ENCODE measurements at regions not wholly inside any gene's neighbourhood (a gene's known extent, or its start where the extent isn't known, plus 50 kb on each side); places are given as distances from the start of the nearest gene placed in this dataset.
A peak's percentile ranks its signal among the peaks of the same experiment; 100 is the strongest.
"Not testable (repeated sequence)": the region's sequence is repeated elsewhere in the genome, so short reads cannot be mapped to it uniquely, and the experiment has no call there.

GRCh38 chr4:128646893-128647292 lies 162.6 kb upstream of the JADE1 start:
- DNase-seq: not testable (repeated sequence)

DNA sequence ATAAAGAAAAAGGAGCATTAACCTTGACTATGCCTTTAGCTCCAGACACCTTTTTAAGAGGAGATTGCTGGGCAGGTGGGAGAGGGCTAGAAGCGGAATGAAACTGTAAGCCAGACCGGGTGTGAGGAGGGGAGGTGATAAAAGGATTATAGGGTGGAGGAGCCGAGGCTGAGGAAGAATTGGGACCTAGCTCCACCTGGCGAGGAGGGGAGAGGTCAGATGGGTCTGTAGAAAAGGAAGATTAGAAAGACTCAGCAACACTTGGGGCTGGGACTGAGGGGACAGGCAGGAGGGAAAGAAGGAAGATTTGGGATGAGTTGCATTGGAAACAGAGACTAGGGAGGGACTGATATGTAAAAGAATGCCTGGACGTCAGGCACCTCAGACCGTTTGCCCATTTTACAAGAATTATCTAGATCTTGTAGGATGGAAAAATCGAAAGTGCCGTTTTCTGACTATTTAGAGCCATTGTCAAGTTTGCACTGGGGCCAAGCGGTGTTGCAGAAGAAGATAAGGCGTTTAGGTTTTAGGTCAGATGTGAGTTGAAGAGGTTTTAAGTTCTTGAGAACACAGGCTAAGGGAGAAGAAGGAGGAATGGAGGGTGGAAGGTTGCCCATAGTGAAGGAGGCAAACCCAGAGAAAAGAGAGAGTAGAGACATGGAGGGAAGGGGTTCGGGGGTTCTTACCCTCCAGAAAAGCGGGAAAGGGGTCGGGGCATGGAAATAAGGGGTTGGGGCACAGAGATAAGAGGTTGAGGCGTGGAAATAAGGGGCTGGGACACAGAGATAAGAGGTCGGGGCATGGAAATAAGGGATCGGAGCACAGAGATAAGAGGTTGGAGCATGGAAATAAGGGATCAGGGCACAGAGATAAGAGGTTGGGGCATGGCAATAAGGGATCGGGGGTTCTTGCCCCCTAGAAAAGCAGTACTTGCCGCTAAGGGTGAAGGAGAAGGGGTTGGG lies 164.5 kb upstream of the JADE1 start:
- not testable (repeated sequence) for DNase-seq

GRCh38 chr4:128644107-128644506 lies 165.4 kb upstream of the JADE1 start:
- DNase-seq: not testable (repeated sequence)

- DNase-seq: not testable (repeated sequence)
Measured at GRCh38 chr4:128641566-128641965, 167.9 kb upstream of the JADE1 start.

DNA sequence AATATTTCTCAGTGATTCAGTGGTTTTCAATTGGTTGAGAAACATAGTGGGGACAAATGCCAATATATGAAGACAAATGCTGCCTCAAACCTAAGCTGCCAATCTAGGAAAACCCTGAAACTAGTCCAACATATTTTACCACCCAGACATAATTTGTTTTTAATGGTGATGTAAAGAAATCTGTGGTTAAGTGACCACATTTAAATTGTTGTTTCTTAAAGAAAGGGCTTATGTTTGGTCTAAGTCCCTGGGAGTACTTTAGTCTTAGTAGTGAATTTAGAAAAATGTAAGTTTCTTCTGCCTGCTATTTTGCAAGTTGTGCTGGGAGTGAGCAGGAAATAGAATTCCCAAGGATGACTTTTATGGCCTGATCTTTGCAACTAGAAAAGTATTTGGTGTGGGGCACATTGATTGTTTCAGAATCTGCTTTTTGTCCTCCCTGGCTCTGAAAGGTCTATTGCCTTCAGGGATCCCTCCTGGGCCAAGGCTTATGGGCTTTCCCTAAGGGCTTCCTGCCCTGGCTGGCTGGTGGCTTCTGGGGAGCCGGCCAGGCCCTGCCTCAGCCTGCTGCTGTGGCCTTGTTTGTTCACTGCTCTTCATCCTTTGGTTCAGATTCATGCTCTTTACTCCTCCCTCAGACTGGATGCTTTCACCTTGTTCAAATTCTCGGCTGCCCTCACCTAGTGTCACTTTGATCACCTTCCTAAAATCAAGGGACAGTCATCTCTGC lies 169.8 kb upstream of the JADE1 start:
- no peak for DNase-seq

- no peak for DNase-seq
Measured at GRCh38 chr4:128636906-128637305, 172.6 kb upstream of the JADE1 start.

- peak; percentile 20 for DNase-seq
Measured at GRCh38 chr4:128635955-128636560, 173.4 kb upstream of the JADE1 start.

GRCh38 chr4:128635141-128635954 lies 174.2 kb upstream of the JADE1 start:
- peak; percentile 2 for DNase-seq

DNA sequence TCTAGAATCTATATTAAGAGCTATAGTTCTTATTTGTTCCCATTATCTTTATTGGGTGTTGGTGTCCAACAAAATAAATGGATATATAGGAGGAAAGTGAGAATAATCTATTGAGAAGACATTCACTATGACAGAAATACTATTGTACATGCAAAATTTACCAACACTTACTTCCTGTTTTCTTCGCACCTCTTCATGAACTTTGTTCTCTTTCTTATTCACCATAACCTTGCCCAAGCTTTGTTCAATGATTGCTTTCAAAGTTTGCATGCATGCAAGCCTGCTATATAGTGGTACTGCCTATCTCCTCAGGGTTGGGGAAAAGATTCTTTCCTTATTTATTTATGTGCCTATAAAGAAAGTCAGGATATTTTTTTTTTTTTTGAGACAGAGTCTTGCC lies 176.4 kb upstream of the JADE1 start:
- DNase-seq: no peak

GRCh38 chr4:128630871-128631270 lies 178.6 kb upstream of the JADE1 start:
- DNase-seq: peak; percentile 2

DNA sequence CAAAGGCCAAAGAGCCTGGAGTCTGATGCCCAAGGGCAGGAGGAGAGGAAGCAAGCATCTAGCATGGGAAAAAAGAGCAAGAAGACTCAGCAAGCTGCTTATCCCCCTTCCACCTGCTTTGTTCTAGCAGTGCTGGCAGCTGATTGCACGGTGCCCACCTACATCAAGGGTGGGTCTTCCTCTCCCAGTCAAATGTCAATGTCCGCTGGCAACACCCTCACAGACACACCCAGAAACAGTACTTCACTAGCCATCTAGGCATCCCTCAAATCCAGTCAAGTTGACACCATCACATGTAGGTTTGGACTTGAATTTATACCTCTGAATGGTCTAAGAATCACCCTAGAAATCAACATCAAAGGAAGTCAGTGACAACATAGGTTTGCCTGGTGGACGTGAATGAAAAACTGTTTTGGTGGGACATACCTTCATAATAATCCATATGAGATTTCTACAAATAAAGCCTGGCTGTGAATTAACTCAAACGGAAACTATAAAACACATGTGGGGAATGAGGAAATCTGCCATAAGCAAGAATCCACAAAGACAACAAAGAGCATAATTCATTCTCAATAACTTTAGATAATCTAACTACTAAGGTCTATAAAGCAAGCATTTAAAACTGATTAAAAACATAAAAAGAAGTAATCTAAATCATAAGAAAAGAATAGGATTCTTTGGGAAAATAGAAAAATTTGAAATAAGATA lies 185.8 kb upstream of the JADE1 start:
- no peak for DNase-seq

- DNase-seq: not testable (repeated sequence)
Measured at GRCh38 chr4:128620279-128620965, 189.1 kb upstream of the JADE1 start.

- no peak for DNase-seq
Measured at GRCh38 chr4:128615197-128615596, 194.3 kb upstream of the JADE1 start.

GRCh38 chr4:128608006-128608405 lies 201.5 kb upstream of the JADE1 start:
- DNase-seq: no peak

DNA sequence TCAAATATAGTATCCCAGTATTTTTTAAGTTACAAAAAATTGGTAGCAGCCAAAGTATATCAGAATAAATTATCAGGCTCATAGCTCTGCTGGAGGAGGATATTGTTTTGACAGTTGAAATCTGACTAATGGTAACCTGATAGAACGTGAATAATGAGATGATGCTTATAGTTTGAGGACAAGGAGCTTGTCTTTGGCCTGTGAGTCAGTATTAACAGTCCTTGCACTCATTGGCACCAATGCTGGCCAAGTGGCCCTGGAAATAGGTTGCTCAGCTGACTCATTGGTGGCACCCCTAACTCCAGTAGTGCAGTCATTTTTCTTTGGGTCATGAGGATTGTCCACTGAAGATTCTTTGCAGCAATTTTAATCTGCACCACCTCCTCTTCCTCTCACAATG lies 203.3 kb upstream of the JADE1 start:
- DNase-seq: no peak

GRCh38 chr4:128604840-128605239 lies 204.7 kb upstream of the JADE1 start:
- DNase-seq: no peak

- DNase-seq: no peak
Measured at GRCh38 chr4:128604204-128604603, 205.3 kb upstream of the JADE1 start.

DNA sequence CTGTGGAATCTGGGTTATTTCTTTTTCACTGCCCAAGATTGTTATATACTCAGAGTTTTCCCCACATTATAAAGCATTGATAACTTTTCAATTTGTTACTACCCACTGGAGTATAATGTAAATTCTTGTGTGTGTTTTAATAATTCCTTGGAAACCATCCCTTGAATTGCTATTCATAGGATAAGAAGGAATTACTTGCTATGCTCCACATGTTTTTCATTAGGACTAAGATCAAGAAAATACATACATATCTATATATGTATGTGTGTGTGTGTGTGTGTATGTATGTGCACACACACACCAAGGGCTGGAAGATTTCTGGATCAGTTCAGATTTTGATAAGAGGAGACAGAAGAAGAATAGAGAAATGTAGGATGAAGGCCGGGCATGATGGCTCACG lies 206.4 kb upstream of the JADE1 start:
- no peak for DNase-seq

- no peak for DNase-seq
Measured at GRCh38 chr4:128601991-128602695, 207.4 kb upstream of the JADE1 start.

DNA sequence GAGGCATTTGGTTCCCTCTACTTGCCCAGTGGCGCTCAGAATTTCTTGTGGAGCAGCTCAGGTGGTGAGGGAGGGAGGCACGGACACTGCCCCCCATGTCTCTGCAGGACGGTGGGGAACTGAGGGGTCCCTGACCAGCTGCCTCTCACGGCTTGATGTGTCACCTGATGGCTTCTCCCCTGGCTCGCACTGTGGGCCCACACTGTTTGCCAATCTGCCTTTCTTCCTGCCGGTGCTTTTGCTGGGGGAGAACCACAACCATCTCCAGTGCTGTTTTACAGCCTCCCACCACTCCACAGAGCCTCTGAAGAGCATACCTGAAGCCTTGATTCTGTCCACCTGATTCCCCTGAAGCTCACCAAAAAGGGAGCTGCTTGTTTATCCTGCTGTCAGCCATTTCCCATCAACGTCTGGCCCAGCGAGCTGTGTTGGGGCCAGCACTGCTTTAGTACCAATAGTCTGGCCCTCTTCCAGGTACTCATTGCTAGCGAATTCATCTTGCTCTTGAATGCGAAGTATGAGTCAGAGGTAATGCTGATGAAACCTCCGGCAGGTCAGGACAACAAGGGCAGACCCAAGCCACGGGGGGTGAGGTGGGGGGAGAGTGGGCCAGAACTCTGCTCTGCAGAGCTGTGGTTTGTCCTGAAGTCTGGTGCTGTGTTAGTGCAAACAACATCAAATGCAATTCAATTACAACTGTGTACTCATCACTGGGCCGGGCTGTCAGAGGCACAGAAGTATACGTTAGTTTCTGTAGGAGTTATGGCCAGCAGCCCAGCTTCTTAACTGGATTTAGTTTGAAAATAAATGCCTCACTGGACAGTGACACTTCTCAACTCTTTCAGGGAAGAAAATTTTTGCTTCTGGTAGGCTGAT lies 208.3 kb upstream of the JADE1 start:
- DNase-seq: peak; percentile 77
